HG03060 (cell line): ENCODE measurements at regions not wholly inside any gene's neighbourhood (a gene's known extent, or its start where the extent isn't known, plus 50 kb on each side); places are given as distances from the start of the nearest gene placed in this dataset.
"Not testable (repeated sequence)": the region's sequence is repeated elsewhere in the genome, so short reads cannot be mapped to it uniquely, and the experiment has no call there.

Experiments
- ATAC-seq: cut with Tn5 transposase; IDR thresholded peaks from one replicate; pipeline ENCODE4 v1.9.1; 2021; ENCODE audit warnings: low read depth, moderate number of reproducible peaks; ENCODE audit not compliant: unreplicated experiment

DNA sequence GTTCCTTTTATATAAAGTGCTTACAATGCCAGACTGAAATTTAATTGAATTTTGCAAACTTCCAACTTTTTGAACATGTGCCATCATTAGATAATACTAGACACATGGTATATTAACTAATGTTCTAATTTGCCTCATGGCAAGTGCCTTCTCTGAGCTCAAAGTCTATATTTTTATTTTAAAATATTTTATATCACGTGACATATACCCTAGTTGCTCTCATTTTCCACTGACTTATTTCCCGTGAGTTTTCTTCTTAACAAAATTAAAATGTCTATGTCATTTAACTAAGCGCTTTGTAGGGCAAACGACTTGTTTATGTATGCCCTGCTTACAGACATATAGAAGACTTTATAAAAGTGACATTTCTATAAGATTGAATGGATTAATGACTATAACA, 509.6 kb upstream of the SYT4 start:
- ATAC-seq: no peak

DNA sequence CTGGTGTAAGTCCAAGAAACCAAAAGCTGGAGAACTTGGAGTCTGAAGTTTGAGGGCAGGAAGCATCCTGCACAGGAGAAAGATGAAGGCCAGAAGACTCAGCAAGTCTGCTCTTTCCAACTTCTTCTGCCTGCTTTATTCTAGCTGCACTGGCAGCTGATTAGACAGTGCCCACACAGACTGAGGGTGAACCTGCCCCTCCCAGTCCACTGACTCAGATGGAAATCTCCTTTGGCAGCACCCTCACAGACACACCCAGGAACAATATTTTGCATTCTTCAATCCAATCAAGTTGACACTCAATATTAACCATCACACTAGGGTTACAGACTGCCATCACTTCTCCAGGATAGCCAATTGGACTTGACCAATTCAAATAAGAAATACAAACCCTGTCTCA, 510.4 kb upstream of the SYT4 start:
- ATAC-seq: not testable (repeated sequence)

DNA sequence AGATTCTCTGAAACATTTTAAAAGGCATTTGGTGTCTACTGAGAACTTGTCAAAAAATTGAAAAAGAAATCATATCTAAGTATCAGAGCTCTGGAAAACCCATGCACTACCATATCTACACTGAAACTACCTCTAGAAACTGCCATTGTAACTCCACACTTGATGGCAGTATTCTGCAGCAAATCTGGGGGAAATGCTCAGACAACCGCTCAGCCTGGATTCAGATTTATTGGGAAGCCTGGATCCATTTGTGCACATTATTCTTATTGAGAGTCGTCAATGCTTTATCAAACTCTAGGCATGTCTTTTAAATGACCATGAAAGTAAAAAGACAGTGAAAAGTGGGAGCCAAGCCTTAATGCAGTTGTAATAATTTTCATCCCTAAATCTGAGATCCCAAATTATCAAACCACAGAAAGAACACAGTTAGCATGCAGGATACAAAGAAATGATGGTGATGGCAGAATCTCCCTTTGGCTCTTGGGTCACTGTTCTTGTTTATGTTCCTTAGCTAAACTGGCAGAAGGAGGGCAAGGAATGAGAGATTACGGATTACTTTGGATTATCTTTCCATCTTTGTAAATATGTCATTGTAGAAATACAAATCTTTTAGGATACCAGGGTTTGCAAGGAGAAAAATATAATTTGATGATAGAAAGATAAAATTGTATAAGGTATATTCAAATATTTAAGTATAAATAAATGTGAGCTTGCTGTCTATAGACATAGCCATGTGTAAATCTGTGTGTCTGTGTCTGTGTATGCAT, 512.1 kb upstream of the SYT4 start:
- ATAC-seq: no peak

DNA sequence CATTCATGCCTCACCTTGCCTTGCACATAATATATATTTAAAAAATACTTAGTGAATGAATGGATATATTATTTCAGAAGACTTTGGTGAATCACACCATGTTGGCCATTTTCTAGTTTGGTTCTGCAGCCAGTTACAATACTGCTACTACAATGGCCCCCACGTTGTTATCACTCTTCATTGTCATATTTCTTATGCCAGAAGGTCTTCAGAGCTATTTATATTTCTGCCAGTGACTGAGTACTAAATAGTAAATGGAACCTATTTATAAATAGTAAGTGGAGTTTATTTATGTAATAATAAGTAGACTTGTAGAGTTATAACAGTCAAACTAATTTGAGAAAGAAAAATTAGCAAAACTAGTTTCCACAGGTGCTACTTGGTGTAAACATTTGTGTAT, 516.6 kb upstream of the SYT4 start:
- ATAC-seq: no peak

DNA sequence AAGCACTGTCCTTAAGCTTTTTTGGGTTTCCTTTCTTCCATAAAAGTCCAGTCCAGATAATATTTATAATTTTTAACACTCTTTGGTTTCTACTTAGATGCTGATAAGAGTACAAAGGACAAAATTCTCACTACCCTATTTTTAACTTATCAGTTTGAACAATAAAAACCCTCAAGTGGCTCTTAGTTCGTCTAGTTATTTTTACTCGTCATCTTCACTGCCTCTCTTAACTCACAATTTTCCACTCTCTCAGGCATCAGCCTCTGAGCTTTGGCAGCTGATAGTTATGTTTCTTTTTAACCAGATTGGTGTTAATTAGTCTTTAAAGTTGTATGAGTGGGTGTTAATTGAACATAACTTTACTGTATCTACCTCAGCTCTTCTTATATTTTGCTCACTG, 517.1 kb upstream of the SYT4 start:
- no peak for ATAC-seq

DNA sequence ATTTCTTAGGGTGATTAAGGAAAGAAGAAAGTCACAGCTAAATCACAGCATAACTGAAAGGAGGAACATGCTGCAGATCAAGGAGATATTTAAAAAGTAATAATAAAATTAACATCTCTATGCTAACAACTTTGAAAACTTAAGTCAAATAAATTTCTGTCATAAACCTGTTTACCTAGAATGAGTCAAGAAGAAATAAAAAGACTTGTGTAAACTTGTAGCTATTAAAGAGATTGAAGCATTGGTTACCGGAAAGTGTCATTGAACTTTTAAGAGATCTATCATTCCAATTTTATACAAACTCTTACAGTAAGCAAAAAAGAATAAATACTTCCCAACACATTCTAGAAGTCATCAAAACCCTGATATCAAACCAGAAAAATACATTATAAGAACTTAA, 520.1 kb upstream of the SYT4 start:
- no peak for ATAC-seq

DNA sequence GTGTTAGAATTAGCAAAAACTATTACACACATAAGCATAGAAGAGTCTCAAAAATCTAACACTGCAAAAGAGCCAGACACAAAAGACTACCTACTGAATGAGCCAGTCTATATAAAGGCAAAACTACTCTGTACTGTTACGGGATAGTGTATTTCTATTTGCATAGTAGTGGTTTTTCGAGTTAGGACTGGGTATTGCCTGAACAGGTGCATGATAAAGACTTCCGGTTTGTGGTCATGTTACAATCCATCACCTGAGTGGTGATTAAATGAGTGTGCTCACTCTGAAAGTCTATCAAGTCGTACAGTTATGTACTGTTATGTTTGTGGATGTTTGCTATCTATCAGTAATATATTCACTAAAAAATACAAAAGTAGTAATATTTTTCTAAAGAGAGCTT, 523.3 kb upstream of the SYT4 start:
- ATAC-seq: no peak

DNA sequence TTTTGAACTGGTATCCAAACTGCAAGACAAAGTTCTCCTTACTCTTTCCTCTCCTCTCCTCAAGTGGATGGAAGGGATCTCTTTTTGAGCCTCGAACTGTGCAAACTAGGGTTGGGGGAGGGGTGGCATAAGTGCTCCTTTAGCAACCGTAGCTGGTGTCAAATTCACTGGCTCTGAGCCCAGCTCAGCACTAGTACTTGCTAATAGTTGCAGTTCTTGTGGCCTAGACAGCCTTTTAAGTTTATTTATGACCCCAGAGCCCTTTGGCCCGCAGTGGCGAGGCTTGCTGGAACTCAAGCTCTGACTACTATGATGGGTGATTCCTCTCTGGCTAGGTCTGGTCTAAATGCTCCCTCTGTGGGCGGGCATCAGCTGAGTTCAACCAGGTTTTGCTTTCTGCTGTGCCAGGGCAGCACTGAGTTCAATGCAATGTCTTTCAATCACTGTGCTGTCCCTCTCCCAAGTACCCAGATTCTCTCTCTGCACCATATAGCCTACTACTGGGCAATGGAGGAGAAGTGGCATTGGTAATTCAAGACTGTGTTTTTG, 528.4 kb upstream of the SYT4 start:
- ATAC-seq: no peak

DNA sequence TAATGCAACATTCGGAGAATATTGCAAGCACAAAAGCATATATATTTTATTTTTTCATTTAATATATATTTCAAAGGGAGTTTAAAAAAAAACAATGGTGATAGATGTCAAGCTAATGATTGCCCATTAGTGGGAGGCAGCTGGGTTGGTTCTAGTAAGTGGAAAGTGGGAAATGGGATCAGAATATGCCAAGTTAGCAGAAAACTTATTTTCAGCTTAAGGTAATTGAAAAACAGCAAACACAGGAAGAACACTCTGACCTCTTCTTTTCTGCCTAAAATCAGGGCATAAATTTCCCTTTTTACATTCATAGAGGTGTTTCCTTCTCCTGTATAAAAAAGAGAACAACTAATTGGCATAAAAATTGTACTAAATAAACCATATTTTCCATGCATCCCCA, 535.3 kb upstream of the SYT4 start:
- ATAC-seq: no peak

DNA sequence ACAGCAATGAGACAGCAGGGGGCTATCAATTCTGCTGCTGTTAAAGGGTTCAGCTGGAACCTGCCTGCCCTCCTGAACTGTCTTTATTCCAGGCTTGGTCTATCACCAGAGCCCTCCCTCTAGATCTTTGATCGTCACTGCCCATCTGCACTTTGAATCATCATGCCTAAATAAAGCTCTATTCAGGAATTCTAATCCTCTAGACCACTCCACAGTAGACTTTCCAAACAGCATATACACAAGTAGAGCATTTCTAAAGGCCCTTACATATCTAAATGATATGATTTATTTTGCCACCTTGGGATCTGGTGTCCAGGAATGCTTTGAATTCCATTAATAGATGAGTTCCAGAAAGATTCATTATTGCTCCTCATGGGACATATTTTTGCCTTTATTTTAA, 542.1 kb upstream of the SYT4 start:
- ATAC-seq: no peak

DNA sequence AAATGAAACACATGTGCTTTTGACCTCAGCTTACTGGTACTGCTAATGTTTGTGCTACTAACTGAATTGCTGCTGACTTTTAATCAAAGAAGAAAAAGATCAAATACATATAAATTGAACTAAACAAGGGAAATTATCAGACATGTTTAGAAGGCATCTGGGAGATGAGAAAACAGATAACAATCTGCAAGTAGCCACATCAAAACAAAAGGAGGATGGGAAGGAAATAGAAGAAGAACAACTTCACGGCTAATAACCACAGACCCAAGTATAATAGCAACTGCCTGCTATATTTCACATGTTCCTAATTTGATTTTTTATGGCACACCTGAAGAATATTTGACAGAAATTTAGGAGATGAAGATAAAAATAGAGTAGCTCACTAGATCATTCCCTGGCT, 542.6 kb upstream of the SYT4 start:
- no peak for ATAC-seq

DNA sequence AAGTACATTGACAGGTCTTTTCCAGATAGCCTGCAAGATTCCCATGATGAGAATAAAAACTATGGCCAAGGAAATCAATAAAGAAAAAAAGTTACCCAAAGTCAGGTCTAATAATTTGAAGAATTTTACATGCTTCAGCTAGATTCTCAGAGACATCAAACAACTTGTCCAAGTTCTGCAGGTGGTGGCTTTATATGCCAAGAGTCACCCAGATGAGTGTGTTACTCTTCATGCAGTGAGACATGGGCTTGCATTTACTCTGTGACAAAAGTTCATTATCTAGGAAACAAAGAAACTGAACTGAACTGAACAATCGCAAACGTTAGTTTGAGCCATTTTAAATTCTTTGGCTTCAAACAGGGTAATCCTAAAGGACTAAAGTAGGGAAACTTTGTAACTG, 548.5 kb upstream of the SYT4 start:
- no peak for ATAC-seq

DNA sequence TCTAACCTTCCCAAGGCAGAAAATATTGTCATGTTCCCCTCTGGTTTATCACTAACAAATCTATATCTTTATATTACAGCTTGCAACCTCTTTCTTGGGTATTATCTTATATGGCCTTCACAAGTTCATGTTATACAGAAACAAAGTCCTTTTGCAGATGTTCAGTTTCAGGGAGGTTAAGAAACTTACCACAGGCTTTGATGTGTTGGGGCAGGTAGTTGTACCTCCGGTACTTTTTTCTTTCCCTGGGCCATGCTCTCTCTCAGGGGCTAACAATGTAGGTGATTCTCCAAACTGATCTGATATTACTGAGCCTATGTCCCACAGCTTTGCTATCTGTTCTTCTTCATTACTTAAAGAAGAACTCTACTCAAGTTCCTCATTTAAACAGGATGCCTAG, 548.9 kb upstream of the SYT4 start:
- ATAC-seq: no peak

DNA sequence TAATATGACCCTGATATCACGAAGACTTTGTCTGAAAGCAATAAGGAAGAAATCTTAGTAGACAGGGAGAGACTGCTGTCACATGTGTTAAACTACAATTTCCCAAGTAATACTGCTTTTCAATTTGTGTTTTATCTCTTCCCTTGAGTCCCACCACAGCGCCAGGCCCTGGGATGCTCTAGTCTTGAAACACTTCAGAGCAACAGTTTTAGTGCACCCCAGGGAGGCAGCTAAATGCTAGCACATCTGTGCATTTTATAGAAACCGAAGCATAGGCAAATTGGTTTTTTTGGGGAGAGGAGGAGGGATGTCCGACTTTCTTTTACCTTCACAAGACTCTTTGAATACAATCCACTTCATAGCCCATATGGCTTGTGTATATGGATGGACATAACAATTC, 550.0 kb upstream of the SYT4 start:
- ATAC-seq: no peak

DNA sequence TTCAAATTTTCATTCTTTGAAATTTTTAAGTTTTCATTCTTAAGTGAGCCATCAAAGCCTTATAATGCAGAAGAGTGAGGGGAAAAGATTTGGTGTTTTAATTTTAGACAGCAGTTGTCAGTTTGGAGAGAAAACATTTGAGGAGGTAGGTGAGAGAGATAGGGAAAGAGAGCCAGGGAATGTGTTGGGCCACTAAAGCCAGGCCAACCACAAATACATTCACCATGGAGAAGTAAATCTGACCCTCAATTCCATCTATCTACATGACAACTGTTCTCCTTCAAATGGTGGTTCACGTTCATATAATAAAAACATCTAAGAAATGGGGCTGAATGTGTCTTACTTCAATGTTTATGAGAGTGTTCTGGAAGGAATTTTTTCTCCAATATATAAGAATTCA, 553.0 kb upstream of the SYT4 start:
- no peak for ATAC-seq

DNA sequence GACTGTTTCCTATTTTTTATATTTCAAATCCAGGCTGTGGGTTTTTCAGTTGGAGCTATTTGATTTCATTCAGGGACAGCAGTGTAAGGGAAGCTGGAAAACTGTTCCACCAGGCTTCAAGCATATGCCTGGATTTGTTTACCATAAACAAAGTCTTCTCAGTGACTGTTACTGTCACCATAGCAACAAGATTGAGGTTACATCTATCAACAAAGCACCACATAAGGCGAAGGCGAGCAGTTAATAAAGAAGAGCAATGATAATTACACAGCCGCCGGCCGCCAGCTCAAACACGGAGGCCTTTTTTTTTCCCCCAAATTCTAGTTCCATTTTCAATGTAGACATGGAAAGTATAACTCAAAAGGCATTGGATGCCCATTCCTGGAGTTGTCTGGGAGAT, 553.7 kb upstream of the SYT4 start:
- ATAC-seq: no peak

DNA sequence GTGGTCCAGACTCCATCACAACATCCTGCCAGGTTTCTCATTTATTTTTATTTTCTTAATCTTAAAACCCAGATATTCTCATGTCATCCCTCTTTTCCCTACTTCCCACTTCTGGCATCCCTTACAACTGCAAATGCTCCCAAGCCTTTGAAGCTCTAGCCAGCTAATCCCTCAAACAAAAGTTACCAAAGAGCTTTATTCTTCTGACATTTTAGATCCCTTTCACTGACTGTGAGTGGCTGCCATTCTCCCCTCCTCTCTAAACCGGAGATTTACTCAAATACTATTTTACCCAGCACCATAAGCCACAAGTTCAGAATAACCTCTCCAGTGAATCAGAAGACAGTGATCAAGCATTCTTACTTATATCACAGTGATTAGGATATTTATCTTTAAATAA, 569.0 kb upstream of the SYT4 start:
- no peak for ATAC-seq

DNA sequence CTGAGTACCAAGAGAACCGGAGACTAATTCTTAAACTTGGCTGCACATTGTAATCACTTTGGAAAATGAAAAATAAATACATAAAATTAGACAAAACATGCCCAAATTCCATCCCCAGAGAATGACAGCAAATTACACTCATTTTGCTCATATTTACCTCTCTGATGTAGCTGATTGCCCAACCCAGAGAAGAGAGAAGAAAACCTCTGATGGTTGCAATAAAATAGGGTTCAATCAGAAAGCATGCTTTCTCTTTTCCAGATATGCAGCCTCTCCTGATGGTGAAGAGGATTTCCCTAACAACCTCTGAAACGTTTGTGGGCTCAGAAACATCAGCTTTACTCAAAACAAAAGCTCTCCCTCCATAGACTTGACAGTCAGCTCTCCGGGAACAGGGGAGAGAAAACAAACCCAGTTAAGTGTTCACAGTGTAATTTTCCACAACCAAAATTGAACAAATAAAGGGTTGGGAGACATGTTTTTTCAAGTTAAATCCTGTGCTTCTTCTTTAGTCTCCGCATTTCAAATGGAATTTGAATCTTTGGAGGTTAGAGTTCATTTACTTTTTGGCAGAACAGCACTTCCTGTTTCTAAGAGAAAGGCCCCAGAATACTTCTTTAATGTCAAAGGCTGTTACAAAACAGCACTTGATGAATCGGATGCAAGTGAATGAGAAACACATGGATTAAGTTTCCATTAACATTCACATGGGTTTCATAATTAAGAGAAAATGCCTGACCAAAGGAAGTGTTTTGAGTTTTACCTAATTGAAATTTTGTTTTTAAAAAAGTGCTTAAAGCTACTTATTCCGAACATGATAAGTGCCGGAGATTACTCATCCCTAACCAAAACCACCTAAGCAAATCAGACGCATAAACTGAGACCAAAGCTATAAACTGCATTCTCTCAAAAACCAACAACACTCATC, 570.1 kb upstream of the SYT4 start:
- ATAC-seq: no peak

DNA sequence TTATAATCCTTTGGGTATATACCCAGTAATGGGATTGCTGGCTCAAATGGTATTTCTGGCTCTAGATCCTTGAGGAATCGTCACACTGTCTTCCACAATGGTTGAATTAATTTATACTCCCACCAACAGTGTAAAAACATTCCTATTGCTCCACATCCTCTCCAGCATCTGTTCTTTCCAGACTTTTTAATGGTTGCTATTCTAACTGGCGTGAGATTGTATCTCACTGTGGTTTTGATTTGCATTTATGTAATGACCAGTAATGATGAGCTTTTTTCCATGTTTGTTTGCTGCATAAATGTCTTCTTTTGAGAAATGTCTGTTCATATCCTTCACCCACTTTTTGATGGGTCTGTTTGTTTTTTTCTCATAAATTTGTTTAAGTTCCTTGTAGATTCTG, 572.5 kb upstream of the SYT4 start:
- not testable (repeated sequence) for ATAC-seq

DNA sequence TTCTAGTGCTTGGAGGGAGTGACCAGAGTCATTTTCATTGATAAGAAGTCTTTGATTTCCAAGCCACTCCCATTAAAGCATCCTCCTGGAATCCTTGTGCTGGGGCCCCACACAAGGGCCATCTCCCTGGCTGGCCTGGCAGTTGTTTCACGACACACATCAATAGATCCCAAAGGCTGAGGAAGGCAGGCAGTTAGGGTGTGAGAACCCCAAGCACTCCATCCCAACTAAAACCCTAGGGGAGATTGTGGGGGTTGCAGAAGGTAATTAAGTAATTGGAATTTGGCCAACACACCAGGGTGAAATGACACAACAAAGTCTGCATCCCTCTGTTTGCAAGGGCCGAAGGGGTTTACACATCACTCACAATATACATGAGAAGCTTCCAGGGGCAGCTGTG, 578.1 kb upstream of the SYT4 start:
- ATAC-seq: no peak

DNA sequence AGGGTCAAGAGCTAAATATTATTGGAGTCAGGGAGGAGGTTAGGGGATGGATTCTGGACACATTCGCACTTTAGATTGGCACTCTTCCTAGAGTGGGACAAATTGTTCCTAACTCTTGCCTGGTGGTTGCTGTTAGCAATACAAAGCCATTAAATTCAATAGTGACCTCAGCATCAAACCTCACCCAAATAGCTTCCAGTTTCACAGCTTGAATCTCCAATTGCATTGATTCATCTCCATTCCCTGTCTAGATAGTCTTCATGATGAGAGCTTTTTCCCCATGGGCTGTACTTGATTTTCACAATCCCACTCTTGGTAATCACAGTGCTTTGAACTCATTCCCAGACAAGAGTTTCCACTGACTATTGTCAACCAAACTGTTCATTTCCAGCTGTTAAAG, 585.9 kb upstream of the SYT4 start:
- ATAC-seq: no peak

DNA sequence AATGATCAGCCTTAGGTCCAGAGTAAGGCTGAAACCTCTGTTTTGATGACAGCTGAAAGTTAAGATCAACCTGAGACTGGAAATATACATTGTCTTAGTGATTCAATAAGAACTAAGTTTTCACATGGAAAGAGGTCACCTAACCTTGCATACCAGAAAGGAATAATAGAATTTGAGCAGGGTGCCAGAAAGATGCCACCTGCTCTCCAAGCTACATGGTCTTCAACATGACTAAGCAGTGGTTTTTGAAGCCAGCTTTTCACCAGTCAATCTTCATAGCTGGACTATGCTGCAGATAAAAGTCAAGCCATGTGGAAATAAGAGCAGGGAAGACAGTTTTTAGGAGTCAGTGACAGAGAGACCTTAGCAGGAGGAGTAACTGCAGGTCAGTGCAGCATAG, 589.4 kb upstream of the SYT4 start:
- ATAC-seq: no peak
